Adrenal gland (tissue), 9 donors: ENCODE measurements at regions not wholly inside any gene's neighbourhood (a gene's known extent, or its start where the extent isn't known, plus 50 kb on each side); places are given as distances from the start of the nearest gene placed in this dataset.
A peak's percentile ranks its signal among the peaks of the same experiment; 100 is the strongest.
"Not testable (repeated sequence)": the region's sequence is repeated elsewhere in the genome, so short reads cannot be mapped to it uniquely, and the experiment has no call there.

ENCODE experiments used
- DNase-seq, 7 donors: peaks; one replicate each; pipeline ENCODE4 v3.0.0-alpha.2; 2019 to 2020
- H3K27ac ChIP-seq, 5 donors: fragments of 200-600 bp; sonication (generic) in 4 of 5; 1 replicate in 3 of 5; 2 replicates in 2 of 5; pipeline versions ENCODE4 v1.5.1 to v1.8.0; 2016 to 2020; ENCODE audit warnings: mild to moderate bottlenecking in 1 of 5
- H3K27me3 ChIP-seq: fragments of 200-600 bp; 2 replicates; pipeline ENCODE4 v1.8.0; 2021
- H3K36me3 ChIP-seq, 2 donors: fragments of 200-600 bp; replicated peaks in 1 of 2; 1 replicate in 1 of 2; 2 replicates in 1 of 2; pipeline versions ENCODE4 v1.5.1 to v1.8.0; 2018 to 2022
- H3K4me1 ChIP-seq, 2 donors: fragments of 200-600 bp; replicated peaks in 1 of 2; 1 replicate in 1 of 2; 2 replicates in 1 of 2; pipeline versions ENCODE4 v1.5.1 to v1.8.0; 2018 to 2021
- H3K4me3 ChIP-seq, 4 donors: fragments of 200-600 bp; sonication (generic) in 3 of 4; one replicate each; pipeline ENCODE4 v1.5.1; 2016 to 2018
- H3K9me3 ChIP-seq, 3 donors: fragments of 200-600 bp; sonication (generic) in 1 of 3; replicated peaks in 1 of 3; 1 replicate in 2 of 3; 2 replicates in 1 of 3; pipeline versions ENCODE4 v1.5.1 to v1.8.0; 2016 to 2021
- CTCF ChIP-seq, 6 experiments: fragments of 450-650 bp in 4 of 6; fragments of 200-600 bp in 2 of 6; sonication (generic) in 1 of 6; IDR thresholded peaks; 1 replicate in 5 of 6; 2 replicates in 1 of 6; pipeline versions ENCODE4 v1.5.1 to v1.8.0; 2016 to 2021; ENCODE audit warnings: antibody characterized with exemption in 6 of 6, mild to moderate bottlenecking in 2 of 6, moderate library complexity in 1 of 6
- POLR2A ChIP-seq, 2 donors: fragments of 450-650 bp; IDR thresholded peaks; one replicate each; pipeline ENCODE4 v1.6.1; 2017; ENCODE audit warnings: antibody characterized with exemption in 2 of 2, mild to moderate bottlenecking in 2 of 2, moderate library complexity in 1 of 2
- WGBS, 4 donors: extraction: QIAGEN DNeasy Blood & Tissue Kit in 2 of 4; methylation state at CpG; one replicate each; pipeline versions ENCODE4 v1.1.5 to v1.1.7; 2013 to 2017; 5-methylcytosine and 5-hydroxymethylcytosine counted together
- intact Hi-C, 2 donors: fragments of 100-400 bp; cut with DNase I; formaldehyde crosslinking; loops; one replicate each; pipeline versions ENCODE4 v1.14.1 to v1.15.0; 2022 to 2023
- donor health status: healthy with polysubstance abuse.
- donor health status: Bipolar disorder and iron deficiency.
- donor health status: DM: yes; HTN: yes; CAD: no.
- donor health status: DM: no; HTN: no; CAD: no.
- donor health status: DM: no; HTN: no; CAD: no.

DNA sequence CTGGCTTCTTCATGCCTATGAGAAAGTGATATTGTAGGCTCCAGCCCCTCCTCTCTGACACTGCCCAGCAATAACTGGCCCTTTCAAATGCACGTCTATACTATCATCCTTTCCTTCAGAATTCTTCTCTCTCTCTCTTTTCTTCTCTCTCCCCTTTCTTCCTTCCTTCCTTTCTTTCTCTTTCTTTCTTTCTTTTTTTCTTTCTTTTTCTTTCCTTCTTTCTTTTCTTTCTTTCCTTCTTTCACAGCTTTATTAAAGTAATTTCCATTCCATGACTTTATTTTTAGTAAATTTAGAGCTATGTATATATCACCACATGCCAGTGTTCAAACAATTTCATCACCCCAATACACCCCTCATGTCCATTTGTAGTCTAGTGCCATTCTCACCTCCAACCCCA is 302.1 kb downstream of the RPAP3 start:
- TF ChIP-seq CTCF (IDR thresholded peaks at IDR 0.05) (no peak), POLR2A (IDR thresholded peaks at IDR 0.05) (no peak)
- Histone ChIP-seq H3K9me3 (no peaks in the 10 kb centered on the region), H3K27ac (no peak overlapping the region), H3K4me3 (no peak overlapping the region), H3K4me1 (no peaks in the 10 kb centered on the region), H3K27me3 (no peaks in the 10 kb centered on the region), H3K36me3 (no peaks in the 10 kb centered on the region)
- no peak for DNase-seq
- WGBS, 4 donors: 87 to 92% (median 91%) methylated on average over 1 of the region's 1 CpG
- intact Hi-C loops: loop anchor here in 1 of 2 donors (10.0 kb wide), 1 partner anchor 369 kb away; no protein-coding TSS in a partner anchor

GRCh38 chr12:47401196-47401595 is 304.6 kb downstream of the RPAP3 start:
- not testable (repeated sequence) for H3K36me3 ChIP-seq, H3K4me1 ChIP-seq, H3K9me3 ChIP-seq, H3K4me3 ChIP-seq, H3K27ac ChIP-seq, H3K27me3 ChIP-seq
- 69 to 82% (median 74%) methylated on average over 3 of the region's 3 CpGs for WGBS, 4 donors
- intact Hi-C loops: loop anchor here in 1 of 2 donors (10.0 kb wide), 1 partner anchor 366 kb away; no protein-coding TSS in a partner anchor
- peak in 1 of 7 donors; percentile 4 for DNase-seq

DNA sequence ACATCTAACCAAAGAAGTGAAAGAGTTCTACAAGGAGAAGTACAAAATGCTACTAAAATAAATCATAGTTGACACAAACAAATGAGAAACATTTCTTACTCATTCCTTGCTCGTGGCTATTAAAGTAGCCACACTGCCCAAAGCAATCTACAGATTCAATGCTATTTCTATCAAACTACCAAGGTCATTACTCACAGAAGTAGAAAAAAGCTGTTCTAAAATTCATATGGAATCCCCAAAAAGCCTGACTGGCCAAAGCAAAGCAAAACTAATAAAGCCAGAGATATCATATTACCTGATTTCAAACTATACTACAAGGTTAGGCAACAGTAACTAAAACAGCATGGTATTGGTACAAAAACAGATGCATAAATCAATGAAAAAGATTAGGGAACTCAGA is 305.6 kb downstream of the RPAP3 start:
- H3K9me3 ChIP-seq: no peaks in the 10 kb centered on the region
- TF ChIP-seq CTCF (IDR thresholded peaks at IDR 0.05): no peak
- no peak for TF ChIP-seq POLR2A (IDR thresholded peaks at IDR 0.05)
- WGBS, 4 donors: 39 to 63% (median 45%) methylated on average over 1 of the region's 1 CpG

GRCh38 chr12:47397664-47398281 is 308.1 kb downstream of the RPAP3 start:
- intact Hi-C loops: no loop called here
- no peak for TF ChIP-seq POLR2A (IDR thresholded peaks at IDR 0.05)
- TF ChIP-seq CTCF (IDR thresholded peaks at IDR 0.05): peak in 5 of 6 experiments; percentile 43 to 69 (median 57)
- no peaks in the 10 kb centered on the region for H3K36me3 ChIP-seq

More for the DNA sequence above, 305.6 kb downstream of the RPAP3 start:
- no peak overlapping the region for H3K4me3 ChIP-seq
- H3K4me1 ChIP-seq: no peaks in the 10 kb centered on the region
- no peaks in the 10 kb centered on the region for H3K36me3 ChIP-seq
- DNase-seq: no peak
- no peak overlapping the region for H3K27ac ChIP-seq
- intact Hi-C loops: loop anchor here in 1 of 2 donors (10.0 kb wide), 1 partner anchor 365 kb away; no protein-coding TSS in a partner anchor
- H3K27me3 ChIP-seq: no peaks in the 10 kb centered on the region

More at GRCh38 chr12:47397664-47398281, 308.1 kb downstream of the RPAP3 start:
- Histone ChIP-seq H3K27ac (no peak overlapping the region), H3K9me3 (no peaks in the 10 kb centered on the region), H3K4me1 (peaks cover 0 to 2% of the 10 kb centered on the region in 2 donors), H3K4me3 (no peak overlapping the region), H3K27me3 (no peaks in the 10 kb centered on the region)
- WGBS, 4 donors: 46 to 62% (median 57%) methylated on average over 2 to 4 of the region's 4 CpGs
- peak in 6 of 7 donors; percentile 23 to 63 (median 34) for DNase-seq
